Brain microvascular endothelial cell (primary cell): ENCODE measurements at regions not wholly inside any gene's neighbourhood (a gene's known extent, or its start where the extent isn't known, plus 50 kb on each side); places are given as distances from the start of the nearest gene placed in this dataset.

ENCODE experiments used
- DNase-seq: peaks from one replicate; pipeline ENCODE4 v3.0.0-alpha.2; 2020
- H3K27ac ChIP-seq: fragments of 250-450 bp; sonication (Bioruptor Pico); 2 replicates; pipeline ENCODE4 v1.5.1; 2020; ENCODE audit warnings: mild to moderate bottlenecking, moderate library complexity
- H3K27me3 ChIP-seq: fragments of 250-450 bp; sonication (Bioruptor Pico); replicated peaks from 2 replicates; pipeline ENCODE4 v1.5.1; 2020; ENCODE audit warnings: mild to moderate bottlenecking
- H3K36me3 ChIP-seq: fragments of 250-450 bp; sonication (Bioruptor Pico); replicated peaks from 2 replicates; pipeline ENCODE4 v1.5.1; 2020; ENCODE audit warnings: mild to moderate bottlenecking
- H3K4me3 ChIP-seq: 2 replicates; pipeline ENCODE4 v1.5.1; 2011; ENCODE audit warnings: low read depth, mild to moderate bottlenecking, control low read depth, low read length, moderate library complexity
- CTCF ChIP-seq: IDR thresholded peaks from 2 replicates; pipeline ENCODE4 v1.5.1; 2011; ENCODE audit warnings: low read depth, mild to moderate bottlenecking, moderate library complexity, low read length, control low read depth, inconsistent platforms; ENCODE audit errors: missing control alignments
- in situ Hi-C: cut with HindIII; loops from 2 replicates; pipeline ENCODE4 v1.10.0; 2017; ENCODE audit warnings: low sequenced_read_pairs, low pct_ligation_motif_present

- no peak overlapping the region for H3K4me3 ChIP-seq
- H3K27me3 ChIP-seq: no peaks in the 10 kb centered on the region
- no peak for DNase-seq
- in situ Hi-C loops: no loop called here
- no peak overlapping the region for H3K27ac ChIP-seq
- no peak for TF ChIP-seq CTCF
- no peaks in the 10 kb centered on the region for H3K36me3 ChIP-seq
Measured at GRCh38 chr2:175490360-175490791, 308.9 kb upstream of the ATP5MC3 start.

- Histone ChIP-seq H3K27ac (no peak overlapping the region), H3K27me3 (no peaks in the 10 kb centered on the region), H3K4me3 (no peak overlapping the region), H3K36me3 (no peaks in the 10 kb centered on the region)
- DNase-seq: no peak
- no peak for TF ChIP-seq CTCF
- in situ Hi-C loops: no loop called here
Measured at GRCh38 chr2:175478096-175478768, 296.7 kb upstream of the ATP5MC3 start.

- in situ Hi-C loops: no loop called here
- Histone ChIP-seq H3K36me3 (no peaks in the 10 kb centered on the region), H3K27me3 (no peaks in the 10 kb centered on the region), H3K27ac (no peak overlapping the region), H3K4me3 (no peak overlapping the region)
- TF ChIP-seq CTCF: no peak
- DNase-seq: no peak
Measured at GRCh38 chr2:175476948-175477347, 295.4 kb upstream of the ATP5MC3 start.

GRCh38 chr2:175476374-175476773, 294.9 kb upstream of the ATP5MC3 start:
- no peak for DNase-seq
- no peaks in the 10 kb centered on the region for H3K36me3 ChIP-seq
- in situ Hi-C loops: no loop called here
- no peak overlapping the region for H3K27ac ChIP-seq
- TF ChIP-seq CTCF: no peak
- no peak overlapping the region for H3K4me3 ChIP-seq
- H3K27me3 ChIP-seq: no peaks in the 10 kb centered on the region

GRCh38 chr2:175475130-175475529, 293.6 kb upstream of the ATP5MC3 start:
- no peaks in the 10 kb centered on the region for H3K27me3 ChIP-seq
- no peak overlapping the region for H3K27ac ChIP-seq
- no peak for TF ChIP-seq CTCF
- no peak for DNase-seq
- H3K36me3 ChIP-seq: no peaks in the 10 kb centered on the region
- in situ Hi-C loops: no loop called here
- H3K4me3 ChIP-seq: no peak overlapping the region
